BJ (cell line): ENCODE measurements at regions not wholly inside any gene's neighbourhood (a gene's known extent, or its start where the extent isn't known, plus 50 kb on each side); places are given as distances from the start of the nearest gene placed in this dataset.

ENCODE experiments used
- CTCF ChIA-PET: fragments of 350-600 bp; formaldehyde crosslinking; extraction: SDS; loops from one replicate; lab custom pipeline; 2021; ENCODE audit warnings: antibody characterized with exemption, inconsistent platforms; lab: Yijun Ruan, JAX
- POLR2A ChIA-PET: fragments of 300-600 bp; sonication (Branson Sonifier 250); formaldehyde crosslinking; extraction: SDS; loops from one replicate; lab custom pipeline; 2021; ENCODE audit warnings: antibody characterized with exemption; lab: Charles Lee
- DNase-seq: peaks from one replicate; pipeline ENCODE4 v3.0.0-alpha.2; 2011; ENCODE audit warnings: low read depth
- H3K27me3 ChIP-seq: 2 replicates; pipeline ENCODE4 v1.6.0; 2011; ENCODE audit warnings: low read length; ENCODE audit not compliant: control insufficient read depth, insufficient read depth
- H3K36me3 ChIP-seq: 2 replicates; pipeline ENCODE4 v1.5.1; 2011; ENCODE audit warnings: low read length; ENCODE audit not compliant: control insufficient read depth, insufficient read depth
- H3K4me3 ChIP-seq: 2 replicates; pipeline ENCODE4 v1.5.1; 2011; ENCODE audit warnings: low read depth, mild to moderate bottlenecking, control low read depth, low read length
- TF ChIP-seq, protein P1 (sequence below): IDR thresholded peaks from 2 replicates; pipeline ENCODE4 v1.5.1; 2011; ENCODE audit warnings: low read depth, mild to moderate bottlenecking, control low read depth, inconsistent platforms, low read length, moderate library complexity; ENCODE audit not compliant: insufficient read depth

- ChIA-PET POLR2A (interaction anchor here (0.6 kb wide), 1 partner anchor 231 kb away, joined by 3 read pairs; no protein-coding TSS in a partner anchor), CTCF (interaction anchor here (0.5 to 1.4 kb wide), 3 partner anchors 10 to 507 kb away, joined by 3 read pairs; no protein-coding TSS in a partner anchor)
- no peaks in the 10 kb centered on the region for H3K36me3 ChIP-seq
- no peak for DNase-seq
- TF ChIP-seq, protein P1, sequence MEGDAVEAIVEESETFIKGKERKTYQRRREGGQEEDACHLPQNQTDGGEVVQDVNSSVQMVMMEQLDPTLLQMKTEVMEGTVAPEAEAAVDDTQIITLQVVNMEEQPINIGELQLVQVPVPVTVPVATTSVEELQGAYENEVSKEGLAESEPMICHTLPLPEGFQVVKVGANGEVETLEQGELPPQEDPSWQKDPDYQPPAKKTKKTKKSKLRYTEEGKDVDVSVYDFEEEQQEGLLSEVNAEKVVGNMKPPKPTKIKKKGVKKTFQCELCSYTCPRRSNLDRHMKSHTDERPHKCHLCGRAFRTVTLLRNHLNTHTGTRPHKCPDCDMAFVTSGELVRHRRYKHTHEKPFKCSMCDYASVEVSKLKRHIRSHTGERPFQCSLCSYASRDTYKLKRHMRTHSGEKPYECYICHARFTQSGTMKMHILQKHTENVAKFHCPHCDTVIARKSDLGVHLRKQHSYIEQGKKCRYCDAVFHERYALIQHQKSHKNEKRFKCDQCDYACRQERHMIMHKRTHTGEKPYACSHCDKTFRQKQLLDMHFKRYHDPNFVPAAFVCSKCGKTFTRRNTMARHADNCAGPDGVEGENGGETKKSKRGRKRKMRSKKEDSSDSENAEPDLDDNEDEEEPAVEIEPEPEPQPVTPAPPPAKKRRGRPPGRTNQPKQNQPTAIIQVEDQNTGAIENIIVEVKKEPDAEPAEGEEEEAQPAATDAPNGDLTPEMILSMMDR, result no peak
- no peaks in the 10 kb centered on the region for H3K27me3 ChIP-seq
- H3K4me3 ChIP-seq, result no peak overlapping the region
Measured at GRCh38 chr21:35448876-35449599, 399.9 kb upstream of the RUNX1 start.

- no peak for DNase-seq
- H3K27me3 ChIP-seq, result no peaks in the 10 kb centered on the region
- POLR2A ChIA-PET, result no interaction called here
- CTCF ChIA-PET, result no interaction called here
- no peaks in the 10 kb centered on the region for H3K36me3 ChIP-seq
- no peak overlapping the region for H3K4me3 ChIP-seq
- TF ChIP-seq, protein P1, result no peak
Measured at GRCh38 chr21:35444391-35444790, 395.3 kb upstream of the RUNX1 start.

DNA sequence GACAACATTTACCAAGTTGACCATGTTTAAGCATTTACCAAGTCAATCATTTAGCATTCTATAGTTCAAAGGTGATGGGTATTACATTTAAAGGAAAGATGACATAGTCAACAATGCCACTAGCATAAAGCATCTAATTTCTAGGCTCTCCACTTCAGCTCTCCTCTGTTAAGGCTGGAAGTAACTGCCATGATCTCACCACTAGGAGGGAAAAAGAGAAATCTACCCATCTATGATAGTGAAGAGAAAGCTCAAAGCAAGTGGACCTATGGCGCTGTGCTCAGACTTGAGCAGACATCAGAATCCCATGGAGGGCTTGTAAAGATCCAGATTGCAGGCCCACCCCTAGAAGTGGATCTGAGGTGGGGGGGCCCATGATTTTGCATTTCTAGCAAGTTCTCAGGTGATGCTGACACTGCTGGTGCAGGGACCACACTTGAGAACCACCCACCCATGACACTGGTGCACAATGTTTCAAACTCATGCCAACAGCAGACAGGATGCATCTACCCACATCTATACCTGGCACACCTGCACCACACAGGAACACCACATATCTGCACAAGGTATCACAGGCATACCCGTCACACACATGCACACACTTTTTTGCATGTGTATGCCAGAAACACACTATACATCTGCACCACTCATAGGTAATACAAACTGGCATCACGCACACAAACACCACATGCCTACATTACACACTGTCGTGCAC is 392.9 kb upstream of the RUNX1 start:
- CTCF ChIA-PET, result no interaction called here
- Histone ChIP-seq H3K4me3 (no peak overlapping the region), H3K36me3 (no peaks in the 10 kb centered on the region), H3K27me3 (no peaks in the 10 kb centered on the region)
- POLR2A ChIA-PET, result no interaction called here
- no peak for DNase-seq
- TF ChIP-seq, protein P1, result no peak

DNA sequence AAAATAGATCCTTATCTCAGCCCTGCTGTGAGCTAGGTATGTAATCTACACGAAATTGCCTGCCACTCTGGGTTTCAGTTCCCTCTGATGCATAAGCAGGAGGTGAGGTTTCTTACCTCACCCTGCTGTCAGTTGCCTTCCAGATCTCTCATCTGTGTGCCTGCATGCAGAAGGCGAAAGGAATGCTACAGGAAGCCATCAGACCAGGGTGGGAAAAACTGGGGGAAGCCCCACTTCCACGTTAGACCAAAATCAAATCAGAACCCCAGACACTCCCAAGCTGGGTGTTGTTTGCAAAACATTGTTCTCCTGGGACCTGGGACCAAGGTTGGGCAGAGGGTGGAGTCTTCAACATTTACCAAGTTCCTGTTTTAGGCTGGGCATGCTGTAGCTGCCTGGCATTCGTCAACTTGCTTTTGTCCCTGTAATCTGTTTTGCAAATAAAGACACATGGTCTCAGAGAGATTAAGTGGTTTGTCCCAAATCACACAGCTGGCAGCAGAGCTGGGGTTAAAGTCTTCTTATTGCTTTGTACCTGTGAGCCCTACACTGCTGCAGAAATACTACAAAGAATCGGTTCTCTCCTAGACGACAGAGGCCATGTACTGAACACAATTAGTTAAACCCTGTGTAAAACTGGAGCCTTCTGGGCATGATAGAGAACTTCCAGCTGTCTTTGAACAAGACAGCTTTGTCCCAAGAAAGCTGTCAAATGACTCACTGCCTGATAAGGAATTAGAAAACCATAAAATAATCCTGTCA is 389.7 kb upstream of the RUNX1 start:
- POLR2A ChIA-PET, result no interaction called here
- DNase-seq, result no peak
- Histone ChIP-seq H3K27me3 (no peaks in the 10 kb centered on the region), H3K36me3 (no peaks in the 10 kb centered on the region), H3K4me3 (no peak overlapping the region)
- CTCF ChIA-PET, result interaction anchor here (1.2 kb wide), 1 partner anchor 10 kb away, joined by 3 read pairs; no protein-coding TSS in a partner anchor
- TF ChIP-seq, protein P1, result no peak

- ChIA-PET POLR2A (no interaction called here), CTCF (no interaction called here)
- Histone ChIP-seq H3K36me3 (no peaks in the 10 kb centered on the region), H3K4me3 (no peak overlapping the region), H3K27me3 (no peaks in the 10 kb centered on the region)
- TF ChIP-seq, protein P1, result no peak
- no peak for DNase-seq
Measured at GRCh38 chr21:35437941-35438340, 388.8 kb upstream of the RUNX1 start.
